ENCODE measurements at regions not wholly inside any gene's neighbourhood (a gene's known extent, or its start where the extent isn't known, plus 50 kb on each side); places are given as distances from the start of the nearest gene placed in this dataset.
"Not testable (repeated sequence)": the region's sequence is repeated elsewhere in the genome, so short reads cannot be mapped to it uniquely, and the experiment has no call there.

GRCh38 chr1:9465640-9466039 lies 73.6 kb upstream of the SLC25A33 start:
- DNase-seq (ENCODE audit: low read depth) = no peak

GRCh38 chr1:9466780-9467758 lies 72.2 kb upstream of the SLC25A33 start:
- DNase-seq (ENCODE audit: low read depth) = no peak

- not testable (repeated sequence) for DNase-seq (ENCODE audit: low read depth)
These were observed 69.4 kb upstream of the SLC25A33 start for GRCh38 chr1:9469882-9470281.

GRCh38 chr1:9471679-9472078 lies 67.6 kb upstream of the SLC25A33 start:
- no peak for DNase-seq (ENCODE audit: low read depth)

GRCh38 chr1:9472386-9473031 lies 66.8 kb upstream of the SLC25A33 start:
- DNase-seq (ENCODE audit: low read depth) = no peak

- peak; percentile 93 for DNase-seq (ENCODE audit: low read depth)
These were observed 66.0 kb upstream of the SLC25A33 start for GRCh38 chr1:9473032-9473807.

- no peak for DNase-seq (ENCODE audit: low read depth)
These were observed 64.1 kb upstream of the SLC25A33 start for GRCh38 chr1:9475061-9475627.

GRCh38 chr1:9476790-9477463 lies 62.3 kb upstream of the SLC25A33 start:
- DNase-seq (ENCODE audit: low read depth) = peak; percentile 79

- DNase-seq (ENCODE audit: low read depth) = no peak
These were observed 61.7 kb upstream of the SLC25A33 start for GRCh38 chr1:9477535-9477934.

GRCh38 chr1:9478021-9478420 lies 61.2 kb upstream of the SLC25A33 start:
- DNase-seq (ENCODE audit: low read depth) = no peak

- DNase-seq (ENCODE audit: low read depth) = no peak
These were observed 58.2 kb upstream of the SLC25A33 start for GRCh38 chr1:9481048-9481447.

- no peak for DNase-seq (ENCODE audit: low read depth)
These were observed 56.9 kb upstream of the SLC25A33 start for GRCh38 chr1:9482403-9482802.

GRCh38 chr1:9482816-9483572 lies 56.3 kb upstream of the SLC25A33 start:
- no peak for DNase-seq (ENCODE audit: low read depth)

- no peak for DNase-seq (ENCODE audit: low read depth)
These were observed 52.7 kb upstream of the SLC25A33 start for GRCh38 chr1:9486466-9487140.

All from ELR (cell line).